B cell (primary cell): ENCODE measurements at regions not wholly inside any gene's neighbourhood (a gene's known extent, or its start where the extent isn't known, plus 50 kb on each side); places are given as distances from the start of the nearest gene placed in this dataset.
"Not testable (repeated sequence)": the region's sequence is repeated elsewhere in the genome, so short reads cannot be mapped to it uniquely, and the experiment has no call there.

Experiments
- ATAC-seq: fragments of 200-7000 bp; cut with Tn5 transposase; one replicate; pipeline ENCODE4 v1.10.0; 2021; ENCODE audit warnings: low read depth, mild to moderate bottlenecking, moderate number of reproducible peaks, moderate library complexity
- CTCF ChIA-PET: fragments of 350-600 bp; sonication (Branson Sonifier 250); formaldehyde crosslinking; loops from one replicate; lab custom pipeline; 2021; ENCODE audit warnings: antibody characterized with exemption, inconsistent platforms; lab: Charles Lee
- POLR2A ChIA-PET: fragments of 350-600 bp; sonication (Branson Sonifier 250); formaldehyde crosslinking; loops from one replicate; lab custom pipeline; 2021; ENCODE audit warnings: antibody characterized with exemption; lab: Charles Lee
- DNase-seq: peaks from one replicate; pipeline ENCODE4 v3.0.0; 2013
- H2AFZ ChIP-seq: 2 replicates; pipeline ENCODE4 v1.6.1; 2012; ENCODE audit warnings: mild to moderate bottlenecking, low read depth, low read length; ENCODE audit not compliant: insufficient read depth, poor library complexity, severe bottlenecking
- H3K27ac ChIP-seq, 2 donors: 1 replicate in 1 of 2; 2 replicates in 1 of 2; pipeline ENCODE4 v1.5.1; 2012 to 2013; ENCODE audit warnings: low read length in 2 of 2, mild to moderate bottlenecking in 2 of 2, moderate library complexity in 1 of 2
- H3K27me3 ChIP-seq, 4 experiments: fragments of 200-600 bp in 1 of 4; sonication (generic) in 1 of 4; replicated peaks in 1 of 4; 1 replicate in 2 of 4; 2 replicates in 2 of 4; pipeline versions ENCODE4 v1.6.1 to v1.7.0; 2013 to 2016; ENCODE audit warnings: low read length in 3 of 4, mild to moderate bottlenecking in 2 of 4, mixed read lengths in 1 of 4, moderate library complexity in 1 of 4; ENCODE audit not compliant: insufficient read depth in 4 of 4, control insufficient read depth in 3 of 4; ENCODE audit errors: control extremely low read depth in 1 of 4
- H3K36me3 ChIP-seq, 2 experiments: replicated peaks in 1 of 2; 1 replicate in 1 of 2; 2 replicates in 1 of 2; pipeline versions ENCODE4 v1.6.1 to v1.7.1; 2013; ENCODE audit warnings: low read length in 1 of 2; ENCODE audit not compliant: insufficient read depth in 2 of 2, control insufficient read depth in 1 of 2; ENCODE audit errors: control extremely low read depth in 1 of 2, extremely low read depth in 1 of 2
- H3K4me1 ChIP-seq, 2 donors: fragments of 200-600 bp in 1 of 2; sonication (generic) in 1 of 2; 1 replicate in 1 of 2; 2 replicates in 1 of 2; pipeline versions ENCODE4 v1.5.1 to v1.6.1; 2013 to 2017; ENCODE audit warnings: low read length in 2 of 2; ENCODE audit not compliant: control insufficient read depth in 2 of 2, insufficient read depth in 2 of 2
- H3K4me2 ChIP-seq: replicated peaks from 2 replicates; pipeline ENCODE3; 2012; ENCODE audit warnings: mild to moderate bottlenecking, low read depth, low read length; ENCODE audit not compliant: poor library complexity, severe bottlenecking
- H3K4me3 ChIP-seq, 5 experiments: fragments of 200-600 bp in 1 of 5; sonication (generic) in 1 of 5; 1 replicate in 3 of 5; 2 replicates in 2 of 5; pipeline versions ENCODE4 v1.5.1 to v1.7.0; 2011 to 2016; ENCODE audit warnings: low read length in 4 of 5, mild to moderate bottlenecking in 4 of 5, low read depth in 2 of 5, control low read depth in 1 of 5, moderate library complexity in 1 of 5; ENCODE audit not compliant: insufficient read depth in 1 of 5; ENCODE audit errors: control extremely low read depth in 1 of 5, extremely low read depth in 1 of 5
- H3K79me2 ChIP-seq: fragments of 200-600 bp; sonication (generic); one replicate; pipeline ENCODE4 v1.6.0; 2016; ENCODE audit warnings: low read length; ENCODE audit not compliant: control insufficient read depth, insufficient read depth
- H3K9ac ChIP-seq: fragments of 200-600 bp; sonication (generic); 2 replicates; pipeline ENCODE4 v1.6.1; 2017; ENCODE audit warnings: mild to moderate bottlenecking, low read length, moderate library complexity
- H3K9me3 ChIP-seq, 3 donors: one replicate each; pipeline versions ENCODE4 v1.6.1 to v1.7.1; 2013; ENCODE audit warnings: low read length in 2 of 3; ENCODE audit not compliant: control insufficient read depth in 2 of 3, insufficient read depth in 1 of 3; ENCODE audit errors: control extremely low read depth in 1 of 3
- H4K20me1 ChIP-seq: 2 replicates; pipeline ENCODE4 v1.6.0; 2012; ENCODE audit warnings: mild to moderate bottlenecking, low read length; ENCODE audit not compliant: insufficient read depth, control insufficient read depth, poor library complexity, severe bottlenecking
- H3K27ac Mint-ChIP-seq: one replicate; pipeline ENCODE4 v1.8.0; 2021; ENCODE audit warnings: mixed read lengths
- H3K27me3 Mint-ChIP-seq: one replicate; pipeline ENCODE4 v1.8.0; 2021; ENCODE audit warnings: mixed read lengths
- H3K4me1 Mint-ChIP-seq: one replicate; pipeline ENCODE4 v1.8.0; 2021; ENCODE audit warnings: mixed read lengths
- H3K4me3 Mint-ChIP-seq: one replicate; pipeline ENCODE4 v1.8.0; 2021; ENCODE audit warnings: mixed read lengths
- H3K9me3 Mint-ChIP-seq: one replicate; pipeline ENCODE4 v1.8.0; 2022; ENCODE audit warnings: mixed read lengths; ENCODE audit not compliant: insufficient read depth
- CTCF ChIP-seq: fragments of 200-600 bp; IDR thresholded peaks from one replicate; pipeline ENCODE4 v1.8.0; 2022; ENCODE audit warnings: antibody characterized with exemption, mild to moderate bottlenecking
- EZH2 ChIP-seq: IDR thresholded peaks from 2 replicates; pipeline ENCODE4 v1.6.1; 2012; ENCODE audit warnings: borderline replicate concordance, low read depth, mild to moderate bottlenecking, moderate library complexity, low read length; ENCODE audit not compliant: insufficient read depth, poor library complexity, severe bottlenecking
- WGBS: methylation state at CpG from one replicate; pipeline ENCODE4 v1.1.5; 2013; ENCODE audit warnings: missing lambda C conversion rate; ENCODE audit not compliant: insufficient coverage; 5-methylcytosine and 5-hydroxymethylcytosine counted together
- intact Hi-C: fragments of 100-400 bp; cut with micrococcal nuclease; formaldehyde crosslinking; loops from one replicate; pipeline ENCODE4 v1.10.0; 2022

GRCh38 chr5:100992354-100992753 is 89.3 kb upstream of the ST8SIA4 start:
- no peaks in the 10 kb centered on the region for H3K36me3 ChIP-seq
- no peak overlapping the region for H3K27ac Mint-ChIP-seq
- H3K27ac ChIP-seq = no peak overlapping the region
- no peak for TF ChIP-seq EZH2
- TF ChIP-seq CTCF = no peak
- H3K4me3 ChIP-seq = no peak overlapping the region
- H3K9me3 ChIP-seq = no peaks in the 10 kb centered on the region
- H3K4me1 Mint-ChIP-seq = no peaks in the 10 kb centered on the region
- intact Hi-C loops = no loop called here
- no peak overlapping the region for H3K4me2 ChIP-seq
- H3K9ac ChIP-seq = no peak overlapping the region
- no peak for DNase-seq
- H3K79me2 ChIP-seq = no peaks in the 10 kb centered on the region
- ATAC-seq = no peak
- H4K20me1 ChIP-seq = no peaks in the 10 kb centered on the region
- no peak overlapping the region for H2AFZ ChIP-seq
- H3K4me1 ChIP-seq = no peaks in the 10 kb centered on the region
- H3K27me3 Mint-ChIP-seq = peaks cover 6% of the 10 kb centered on the region
- 57% methylated on average over 1 of the region's 1 CpG for WGBS
- no peak overlapping the region for H3K4me3 Mint-ChIP-seq
- ChIA-PET POLR2A (no interaction called here), CTCF (no interaction called here)
- H3K9me3 Mint-ChIP-seq = no peaks in the 10 kb centered on the region
- H3K27me3 ChIP-seq = no peaks in the 10 kb centered on the region

- H3K27ac ChIP-seq, H3K4me1 Mint-ChIP-seq, intact Hi-C loops, H4K20me1 ChIP-seq, H3K9me3 ChIP-seq, POLR2A ChIA-PET, H3K79me2 ChIP-seq, H3K9ac ChIP-seq, H2AFZ ChIP-seq, H3K27me3 ChIP-seq, H3K4me1 ChIP-seq, H3K4me3 ChIP-seq, ATAC-seq, H3K4me2 ChIP-seq, H3K4me3 Mint-ChIP-seq, H3K27ac Mint-ChIP-seq, H3K9me3 Mint-ChIP-seq, CTCF ChIA-PET, H3K36me3 ChIP-seq, DNase-seq: not testable (repeated sequence)
- H3K27me3 Mint-ChIP-seq = peaks cover 21% of the 10 kb centered on the region
- WGBS = no CpG with 5 or more reads among the region's 6 CpGs
These were observed 80.5 kb upstream of the ST8SIA4 start for GRCh38 chr5:100983601-100984000.
